HG03108 (cell line): ENCODE measurements at regions not wholly inside any gene's neighbourhood (a gene's known extent, or its start where the extent isn't known, plus 50 kb on each side); places are given as distances from the start of the nearest gene placed in this dataset.

Experiments
- ATAC-seq: cut with Tn5 transposase; IDR thresholded peaks from one replicate; pipeline ENCODE4 v1.9.1; 2021; ENCODE audit warnings: moderate library complexity; ENCODE audit not compliant: unreplicated experiment

DNA sequence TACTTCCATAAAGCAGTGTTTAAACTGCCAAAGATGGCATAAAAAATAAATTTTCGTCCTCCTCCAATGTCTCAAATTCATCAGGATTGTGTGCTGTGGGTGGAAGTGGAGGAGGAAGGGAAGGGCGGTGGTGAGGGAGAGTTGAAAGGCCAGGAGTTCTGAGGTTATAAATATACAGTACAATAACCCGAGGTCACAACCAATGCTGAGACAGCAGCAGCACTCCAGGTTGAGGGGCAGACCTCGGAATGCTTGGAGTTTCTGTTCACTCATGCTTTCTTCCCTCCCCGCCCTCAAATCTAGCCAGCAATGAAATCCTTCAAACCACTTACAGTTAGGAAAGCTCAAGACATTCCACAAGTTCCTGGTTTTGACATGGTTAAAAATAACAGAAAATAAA is 134.0 kb upstream of the SMAD1 start:
- ATAC-seq, result no peak

- ATAC-seq, result no peak
Measured at GRCh38 chr4:145346081-145346480, 135.6 kb upstream of the SMAD1 start.

- ATAC-seq, result no peak
Measured at GRCh38 chr4:145345401-145345800, 136.3 kb upstream of the SMAD1 start.

GRCh38 chr4:145341381-145341780 is 140.3 kb upstream of the SMAD1 start:
- no peak for ATAC-seq

DNA sequence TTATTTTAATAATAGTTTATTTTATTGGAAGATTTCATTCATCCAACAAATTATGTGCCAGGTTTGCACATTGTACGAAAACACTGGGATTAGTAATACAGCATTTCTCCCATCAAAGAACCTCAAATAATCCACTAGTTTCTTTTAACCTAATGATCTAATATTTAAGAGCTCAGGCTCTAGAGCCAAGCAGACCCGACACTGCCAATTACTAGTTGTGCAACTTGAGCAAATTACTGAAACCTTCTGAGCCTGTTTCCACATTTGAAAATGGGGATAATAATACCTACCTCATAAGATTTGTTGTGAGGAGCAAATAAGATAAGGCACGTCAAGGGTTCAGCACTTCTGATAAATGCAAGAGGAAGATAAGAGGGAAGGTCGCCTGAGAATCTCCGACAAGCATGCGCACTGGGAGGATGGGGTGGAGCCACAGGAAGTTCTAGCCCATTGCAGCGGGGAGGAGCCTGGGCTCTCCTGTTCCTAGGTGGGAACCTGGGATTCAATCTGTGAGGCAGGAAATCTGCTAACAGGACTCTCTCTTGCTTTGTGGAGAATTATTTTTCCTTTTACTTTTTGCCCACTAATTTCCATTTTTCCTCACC is 141.5 kb upstream of the SMAD1 start:
- no peak for ATAC-seq

GRCh38 chr4:145339075-145339725 is 142.5 kb upstream of the SMAD1 start:
- ATAC-seq, result no peak

DNA sequence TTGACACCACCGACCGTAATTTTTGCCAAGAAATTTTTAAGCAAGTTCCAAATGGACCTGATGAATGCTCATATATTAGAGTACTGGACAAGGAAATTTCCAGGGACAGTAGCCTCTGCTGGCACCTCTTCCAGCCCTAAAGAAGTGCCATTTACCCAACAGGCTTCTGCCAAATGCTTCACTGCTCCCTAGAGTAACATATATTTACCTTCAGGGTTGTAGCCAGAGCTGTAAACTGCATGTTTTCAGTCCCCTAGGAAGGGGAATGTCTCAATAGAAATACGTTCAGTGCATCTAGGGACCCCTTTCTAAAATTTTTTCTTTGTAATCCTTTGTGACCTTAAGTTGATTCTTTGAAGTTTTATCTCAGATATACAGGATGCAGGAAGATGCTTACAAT is 143.1 kb upstream of the SMAD1 start:
- no peak for ATAC-seq

DNA sequence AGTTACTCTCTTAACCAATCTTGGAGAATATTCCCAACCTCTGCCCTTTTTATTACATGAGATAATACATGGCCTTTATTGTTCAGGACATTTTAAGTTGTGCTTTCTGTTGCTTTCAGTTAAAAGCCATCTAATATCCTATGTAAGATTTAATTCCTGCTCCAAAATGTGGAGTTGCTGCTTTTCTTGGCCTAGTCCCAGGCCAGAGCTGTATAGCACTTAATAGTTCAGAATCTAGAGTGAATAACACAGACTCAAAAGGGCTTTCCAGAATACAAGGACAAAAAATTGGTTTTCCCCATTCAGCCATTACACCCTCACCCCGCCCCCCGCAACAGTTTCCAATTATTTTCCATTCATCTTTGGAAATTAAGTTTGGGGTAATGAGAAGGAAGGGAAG is 144.3 kb upstream of the SMAD1 start:
- no peak for ATAC-seq

DNA sequence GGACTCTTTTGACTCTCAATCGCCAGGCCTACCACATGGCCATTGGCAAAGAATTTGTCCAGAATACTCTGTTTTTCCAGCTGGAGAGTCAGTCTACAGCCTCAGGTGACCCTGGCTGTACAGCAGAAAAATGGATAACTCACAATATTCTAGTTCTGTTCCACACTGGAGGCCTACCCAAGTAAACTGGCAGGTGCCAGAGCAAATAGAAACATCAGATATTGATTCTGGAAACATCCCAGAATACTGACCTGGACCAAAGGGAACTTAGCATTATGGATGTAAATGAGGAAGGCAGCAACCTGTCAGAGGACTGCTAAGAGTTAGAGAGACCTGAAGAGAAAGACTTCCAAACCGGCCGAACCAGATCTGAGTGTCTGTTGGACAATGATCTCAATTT is 147.9 kb upstream of the SMAD1 start:
- no peak for ATAC-seq

GRCh38 chr4:145326491-145326890 is 146.1 kb upstream of the OTUD4 start:
- ATAC-seq, result no peak

DNA sequence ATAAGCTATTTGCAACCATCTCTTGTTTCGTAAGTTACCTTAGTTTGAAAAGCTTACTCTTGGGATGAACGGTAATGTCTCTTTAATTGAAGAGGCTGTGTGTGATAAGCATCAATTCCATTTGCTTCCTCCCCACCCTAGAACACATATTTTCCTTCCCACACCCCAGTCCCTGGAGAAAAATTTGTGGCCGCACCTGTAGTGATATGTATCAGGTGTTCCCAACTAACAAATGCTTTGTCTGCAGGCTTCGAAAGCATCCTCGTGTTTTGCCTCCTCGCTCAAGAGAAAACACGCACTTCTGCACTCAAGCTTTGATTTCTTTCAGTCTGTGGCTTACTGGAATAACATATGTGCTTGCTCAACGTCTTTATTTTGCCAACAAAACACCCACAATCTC is 143.8 kb upstream of the OTUD4 start:
- no peak for ATAC-seq

- no peak for ATAC-seq
Measured at GRCh38 chr4:145320294-145320693, 139.9 kb upstream of the OTUD4 start.

DNA sequence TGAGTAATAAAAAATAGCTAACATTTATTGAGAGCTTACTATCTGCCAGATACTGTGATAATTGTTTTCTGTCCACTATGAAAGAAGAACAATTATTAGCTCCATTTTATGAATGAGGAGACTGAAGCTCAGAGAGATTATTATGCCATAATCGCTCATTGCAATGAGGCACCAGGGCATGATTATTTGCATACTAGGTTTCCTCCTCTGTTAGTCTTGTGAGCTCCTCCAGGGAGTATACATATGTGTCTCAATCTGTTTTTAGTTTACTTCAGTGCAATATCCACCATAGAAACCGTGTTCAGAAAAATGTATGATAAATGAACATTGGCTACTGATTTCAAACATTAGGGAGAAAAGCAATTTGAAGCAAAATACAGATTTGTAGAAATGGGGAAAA is 139.4 kb upstream of the OTUD4 start:
- no peak for ATAC-seq

GRCh38 chr4:145316897-145317574 is 136.6 kb upstream of the OTUD4 start:
- ATAC-seq, result no peak

- no peak for ATAC-seq
Measured at GRCh38 chr4:145315811-145316225, 135.4 kb upstream of the OTUD4 start.

GRCh38 chr4:145308598-145308997 is 128.2 kb upstream of the OTUD4 start:
- no peak for ATAC-seq

DNA sequence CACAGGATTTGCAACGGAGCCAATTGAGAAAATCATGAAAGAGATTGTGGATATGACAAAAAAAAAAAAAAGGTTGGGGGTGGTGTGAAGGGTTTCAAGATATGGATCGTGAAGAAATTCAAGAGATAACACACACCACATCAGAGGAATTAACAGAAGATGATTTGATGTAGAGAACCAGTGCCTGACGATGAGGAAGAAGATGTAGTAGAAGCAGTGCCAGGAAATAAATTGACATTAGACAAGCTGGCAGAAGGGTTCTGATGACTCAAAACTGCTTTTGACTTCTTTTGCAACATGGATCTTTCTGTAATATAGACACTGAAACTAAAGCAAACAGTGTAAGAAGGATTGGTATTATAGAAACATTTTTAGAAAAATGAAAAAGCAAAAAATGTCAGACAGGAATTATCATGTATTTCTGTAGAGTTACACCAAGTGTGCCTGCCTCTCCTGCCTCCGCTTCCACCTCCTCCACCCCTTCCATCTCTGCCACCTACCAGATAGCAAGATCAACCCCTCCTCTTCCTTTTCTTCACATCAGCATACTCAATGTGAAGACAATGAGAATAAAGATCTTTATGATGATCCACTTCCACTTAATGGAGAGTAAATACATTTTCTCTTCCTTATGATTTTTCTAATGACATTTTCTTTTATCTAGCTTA is 127.5 kb upstream of the OTUD4 start:
- no peak for ATAC-seq

DNA sequence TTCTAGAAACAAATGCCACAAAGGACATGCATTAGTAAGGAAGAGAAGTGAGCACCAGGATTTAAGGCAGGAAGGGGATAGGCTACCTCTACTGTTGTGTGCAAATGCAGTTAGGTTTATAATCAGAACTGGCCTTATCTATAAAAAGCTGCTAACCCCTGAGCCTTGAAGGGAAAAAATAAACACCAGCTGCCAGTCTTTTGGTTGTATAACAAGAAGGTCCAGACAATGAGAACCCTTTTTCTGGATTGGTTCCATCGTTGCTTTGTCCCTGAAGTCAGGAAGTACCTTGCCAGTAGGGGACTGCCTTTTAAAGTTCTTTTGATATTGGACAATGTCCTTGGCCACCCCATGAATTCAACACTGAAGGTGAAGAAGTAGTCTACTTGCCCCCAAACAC is 126.7 kb upstream of the OTUD4 start:
- ATAC-seq, result no peak

DNA sequence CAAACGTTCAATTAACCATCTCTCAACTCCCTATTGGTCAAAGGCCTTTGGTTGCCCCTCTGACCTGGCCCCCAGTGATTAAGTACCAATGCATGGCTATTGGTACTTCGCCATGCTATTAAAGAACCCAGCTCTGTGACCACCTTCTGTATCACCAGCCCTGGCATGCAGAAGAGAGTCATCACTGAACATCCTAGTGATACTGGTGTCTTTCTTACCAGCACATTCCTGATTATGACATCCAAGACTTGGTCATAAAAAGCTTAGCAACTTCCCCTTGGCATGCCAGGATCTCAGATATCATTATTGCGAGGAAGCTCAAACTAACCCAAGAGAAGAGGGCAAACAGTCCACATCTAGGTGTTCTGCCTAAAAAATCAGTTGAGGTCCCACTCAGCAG is 122.3 kb upstream of the OTUD4 start:
- no peak for ATAC-seq

GRCh38 chr4:145301386-145302080 is 121.1 kb upstream of the OTUD4 start:
- no peak for ATAC-seq

- peak; percentile 93 for ATAC-seq
Measured at GRCh38 chr4:145299380-145300076, 119.1 kb upstream of the OTUD4 start.
